ENCODE measurements at regions not wholly inside any gene's neighbourhood (a gene's known extent, or its start where the extent isn't known, plus 50 kb on each side); places are given as distances from the start of the nearest gene placed in this dataset.

DNA sequence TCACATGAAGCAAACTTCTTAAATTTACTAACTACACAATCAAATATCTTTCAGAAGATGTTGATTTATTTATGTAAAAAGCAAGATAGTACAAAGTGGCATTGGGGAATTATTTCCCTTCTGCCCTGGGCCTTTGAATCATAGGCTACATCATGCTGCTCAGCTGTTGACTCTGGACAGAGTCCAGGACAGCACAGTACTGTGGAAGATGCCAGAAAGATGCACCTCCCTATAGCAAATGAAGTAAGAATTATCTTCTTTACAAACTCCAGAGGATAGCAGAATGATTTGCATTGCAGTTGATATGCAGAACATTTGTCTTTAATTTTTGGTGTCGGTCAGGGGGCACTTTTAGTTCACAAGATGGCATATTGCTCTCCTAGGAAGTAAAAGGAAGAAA, 1354.5 kb upstream of the ZEB2 start:
- Histone ChIP-seq H3K4me3 (no peak overlapping the region), H3K36me3 (ENCODE audit: insufficient read depth) (no peaks in the 10 kb centered on the region), H3K79me2 (replicated peaks; ENCODE audit: insufficient read depth) (no peaks in the 10 kb centered on the region), H3K27me3 (ENCODE audit: insufficient read depth) (no peaks in the 10 kb centered on the region), H3K4me1 (ENCODE audit: insufficient read depth) (peaks cover 4% of the 10 kb centered on the region; the same call in 1 of the 2 replicates), H3F3A (replicated peaks; ENCODE audit: low read depth) (no peaks in the 10 kb centered on the region), H3K9me2 (ENCODE audit: insufficient read depth) (peaks cover 7% of the 10 kb centered on the region; the same call in 1 of the 2 replicates), H2AFZ (no peak overlapping the region), H4K20me1 (replicated peaks; ENCODE audit: insufficient read depth) (no peaks in the 10 kb centered on the region), H3K4me2 (no peak overlapping the region), H3K27ac (ENCODE audit: low read depth) (no peak overlapping the region)
- Mint-ChIP-seq H3K4me3 (no peak overlapping the region), H3K27ac (no peak overlapping the region), H3K9me3 (peaks cover 2% of the 10 kb centered on the region; the same call in 1 of the 3 replicates), H3K4me1 (no peaks in the 10 kb centered on the region; the same call in 1 of the 3 replicates), H3K27me3 (ENCODE audit: insufficient read depth, low read depth, poor library complexity) (peaks cover 3% of the 10 kb centered on the region), H3K36me3 (ENCODE audit: low read depth) (peaks cover 2% of the 10 kb centered on the region; the same call in 1 of the 3 replicates)
- no peak for ATAC-seq
- DNase-seq (ENCODE audit: low spot score), result no peak
- TF ChIP-seq ZNF114 (CRISPR knock-in tag; IDR thresholded peaks at IDR 0.05) (no peak), JUNB (IDR thresholded peaks at IDR 0.05; ENCODE audit: unreplicated experiment) (no peak), NANOG (IDR thresholded peaks at IDR 0.05; ENCODE audit: borderline replicate concordance) (no peak), POLR2AphosphoS5 (IDR thresholded peaks at IDR 0.05; ENCODE audit: low read depth) (no peak), CREB1 (CRISPR knock-in tag; IDR thresholded peaks at IDR 0.05; ENCODE audit: low read depth) (no peak), STAT1 (IDR thresholded peaks at IDR 0.05; ENCODE audit: unreplicated experiment) (no peak), EZH2phosphoT487 (IDR thresholded peaks at IDR 0.05; ENCODE audit: unreplicated experiment) (no peak), EZH2 (IDR thresholded peaks at IDR 0.05; ENCODE audit: low read depth, unreplicated experiment) (no peak), ZNF331 (CRISPR knock-in tag; IDR thresholded peaks at IDR 0.05; ENCODE audit: low read depth) (no peak)
- TF ChIP-seq, protein P1, sequence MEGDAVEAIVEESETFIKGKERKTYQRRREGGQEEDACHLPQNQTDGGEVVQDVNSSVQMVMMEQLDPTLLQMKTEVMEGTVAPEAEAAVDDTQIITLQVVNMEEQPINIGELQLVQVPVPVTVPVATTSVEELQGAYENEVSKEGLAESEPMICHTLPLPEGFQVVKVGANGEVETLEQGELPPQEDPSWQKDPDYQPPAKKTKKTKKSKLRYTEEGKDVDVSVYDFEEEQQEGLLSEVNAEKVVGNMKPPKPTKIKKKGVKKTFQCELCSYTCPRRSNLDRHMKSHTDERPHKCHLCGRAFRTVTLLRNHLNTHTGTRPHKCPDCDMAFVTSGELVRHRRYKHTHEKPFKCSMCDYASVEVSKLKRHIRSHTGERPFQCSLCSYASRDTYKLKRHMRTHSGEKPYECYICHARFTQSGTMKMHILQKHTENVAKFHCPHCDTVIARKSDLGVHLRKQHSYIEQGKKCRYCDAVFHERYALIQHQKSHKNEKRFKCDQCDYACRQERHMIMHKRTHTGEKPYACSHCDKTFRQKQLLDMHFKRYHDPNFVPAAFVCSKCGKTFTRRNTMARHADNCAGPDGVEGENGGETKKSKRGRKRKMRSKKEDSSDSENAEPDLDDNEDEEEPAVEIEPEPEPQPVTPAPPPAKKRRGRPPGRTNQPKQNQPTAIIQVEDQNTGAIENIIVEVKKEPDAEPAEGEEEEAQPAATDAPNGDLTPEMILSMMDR (conservative IDR thresholded peaks at IDR 0.05; ENCODE audit: low read depth in 2 of 2), result no peak
- TF ChIP-seq, protein P2, sequence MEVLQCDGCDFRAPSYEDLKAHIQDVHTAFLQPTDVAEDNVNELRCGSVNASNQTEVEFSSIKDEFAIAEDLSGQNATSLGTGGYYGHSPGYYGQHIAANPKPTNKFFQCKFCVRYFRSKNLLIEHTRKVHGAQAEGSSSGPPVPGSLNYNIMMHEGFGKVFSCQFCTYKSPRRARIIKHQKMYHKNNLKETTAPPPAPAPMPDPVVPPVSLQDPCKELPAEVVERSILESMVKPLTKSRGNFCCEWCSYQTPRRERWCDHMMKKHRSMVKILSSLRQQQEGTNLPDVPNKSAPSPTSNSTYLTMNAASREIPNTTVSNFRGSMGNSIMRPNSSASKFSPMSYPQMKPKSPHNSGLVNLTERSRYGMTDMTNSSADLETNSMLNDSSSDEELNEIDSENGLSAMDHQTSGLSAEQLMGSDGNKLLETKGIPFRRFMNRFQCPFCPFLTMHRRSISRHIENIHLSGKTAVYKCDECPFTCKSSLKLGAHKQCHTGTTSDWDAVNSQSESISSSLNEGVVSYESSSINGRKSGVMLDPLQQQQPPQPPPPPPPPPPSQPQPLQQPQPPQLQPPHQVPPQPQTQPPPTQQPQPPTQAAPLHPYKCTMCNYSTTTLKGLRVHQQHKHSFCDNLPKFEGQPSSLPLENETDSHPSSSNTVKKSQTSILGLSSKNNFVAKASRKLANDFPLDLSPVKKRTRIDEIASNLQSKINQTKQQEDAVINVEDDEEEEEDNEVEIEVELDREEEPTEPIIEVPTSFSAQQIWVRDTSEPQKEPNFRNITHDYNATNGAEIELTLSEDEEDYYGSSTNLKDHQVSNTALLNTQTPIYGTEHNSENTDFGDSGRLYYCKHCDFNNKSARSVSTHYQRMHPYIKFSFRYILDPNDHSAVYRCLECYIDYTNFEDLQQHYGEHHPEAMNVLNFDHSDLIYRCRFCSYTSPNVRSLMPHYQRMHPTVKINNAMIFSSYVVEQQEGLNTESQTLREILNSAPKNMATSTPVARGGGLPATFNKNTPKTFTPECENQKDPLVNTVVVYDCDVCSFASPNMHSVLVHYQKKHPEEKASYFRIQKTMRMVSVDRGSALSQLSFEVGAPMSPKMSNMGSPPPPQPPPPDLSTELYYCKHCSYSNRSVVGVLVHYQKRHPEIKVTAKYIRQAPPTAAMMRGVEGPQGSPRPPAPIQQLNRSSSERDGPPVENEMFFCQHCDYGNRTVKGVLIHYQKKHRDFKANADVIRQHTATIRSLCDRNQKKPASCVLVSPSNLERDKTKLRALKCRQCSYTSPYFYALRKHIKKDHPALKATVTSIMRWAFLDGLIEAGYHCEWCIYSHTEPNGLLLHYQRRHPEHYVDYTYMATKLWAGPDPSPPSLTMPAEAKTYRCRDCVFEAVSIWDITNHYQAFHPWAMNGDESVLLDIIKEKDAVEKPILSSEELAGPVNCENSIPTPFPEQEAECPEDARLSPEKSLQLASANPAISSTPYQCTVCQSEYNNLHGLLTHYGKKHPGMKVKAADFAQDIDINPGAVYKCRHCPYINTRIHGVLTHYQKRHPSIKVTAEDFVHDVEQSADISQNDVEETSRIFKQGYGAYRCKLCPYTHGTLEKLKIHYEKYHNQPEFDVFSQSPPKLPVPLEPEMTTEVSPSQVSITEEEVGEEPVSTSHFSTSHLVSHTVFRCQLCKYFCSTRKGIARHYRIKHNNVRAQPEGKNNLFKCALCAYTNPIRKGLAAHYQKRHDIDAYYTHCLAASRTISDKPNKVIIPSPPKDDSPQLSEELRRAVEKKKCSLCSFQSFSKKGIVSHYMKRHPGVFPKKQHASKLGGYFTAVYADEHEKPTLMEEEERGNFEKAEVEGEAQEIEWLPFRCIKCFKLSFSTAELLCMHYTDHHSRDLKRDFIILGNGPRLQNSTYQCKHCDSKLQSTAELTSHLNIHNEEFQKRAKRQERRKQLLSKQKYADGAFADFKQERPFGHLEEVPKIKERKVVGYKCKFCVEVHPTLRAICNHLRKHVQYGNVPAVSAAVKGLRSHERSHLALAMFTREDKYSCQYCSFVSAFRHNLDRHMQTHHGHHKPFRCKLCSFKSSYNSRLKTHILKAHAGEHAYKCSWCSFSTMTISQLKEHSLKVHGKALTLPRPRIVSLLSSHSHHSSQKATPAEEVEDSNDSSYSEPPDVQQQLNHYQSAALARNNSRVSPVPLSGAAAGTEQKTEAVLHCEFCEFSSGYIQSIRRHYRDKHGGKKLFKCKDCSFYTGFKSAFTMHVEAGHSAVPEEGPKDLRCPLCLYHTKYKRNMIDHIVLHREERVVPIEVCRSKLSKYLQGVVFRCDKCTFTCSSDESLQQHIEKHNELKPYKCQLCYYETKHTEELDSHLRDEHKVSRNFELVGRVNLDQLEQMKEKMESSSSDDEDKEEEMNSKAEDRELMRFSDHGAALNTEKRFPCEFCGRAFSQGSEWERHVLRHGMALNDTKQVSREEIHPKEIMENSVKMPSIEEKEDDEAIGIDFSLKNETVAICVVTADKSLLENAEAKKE (CRISPR knock-in tag; IDR thresholded peaks at IDR 0.05), result no peak
- TF ChIP-seq, protein P3, sequence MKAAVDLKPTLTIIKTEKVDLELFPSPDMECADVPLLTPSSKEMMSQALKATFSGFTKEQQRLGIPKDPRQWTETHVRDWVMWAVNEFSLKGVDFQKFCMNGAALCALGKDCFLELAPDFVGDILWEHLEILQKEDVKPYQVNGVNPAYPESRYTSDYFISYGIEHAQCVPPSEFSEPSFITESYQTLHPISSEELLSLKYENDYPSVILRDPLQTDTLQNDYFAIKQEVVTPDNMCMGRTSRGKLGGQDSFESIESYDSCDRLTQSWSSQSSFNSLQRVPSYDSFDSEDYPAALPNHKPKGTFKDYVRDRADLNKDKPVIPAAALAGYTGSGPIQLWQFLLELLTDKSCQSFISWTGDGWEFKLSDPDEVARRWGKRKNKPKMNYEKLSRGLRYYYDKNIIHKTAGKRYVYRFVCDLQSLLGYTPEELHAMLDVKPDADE (IDR thresholded peaks at IDR 0.05), result no peak
- TF ChIP-seq, protein P4, sequence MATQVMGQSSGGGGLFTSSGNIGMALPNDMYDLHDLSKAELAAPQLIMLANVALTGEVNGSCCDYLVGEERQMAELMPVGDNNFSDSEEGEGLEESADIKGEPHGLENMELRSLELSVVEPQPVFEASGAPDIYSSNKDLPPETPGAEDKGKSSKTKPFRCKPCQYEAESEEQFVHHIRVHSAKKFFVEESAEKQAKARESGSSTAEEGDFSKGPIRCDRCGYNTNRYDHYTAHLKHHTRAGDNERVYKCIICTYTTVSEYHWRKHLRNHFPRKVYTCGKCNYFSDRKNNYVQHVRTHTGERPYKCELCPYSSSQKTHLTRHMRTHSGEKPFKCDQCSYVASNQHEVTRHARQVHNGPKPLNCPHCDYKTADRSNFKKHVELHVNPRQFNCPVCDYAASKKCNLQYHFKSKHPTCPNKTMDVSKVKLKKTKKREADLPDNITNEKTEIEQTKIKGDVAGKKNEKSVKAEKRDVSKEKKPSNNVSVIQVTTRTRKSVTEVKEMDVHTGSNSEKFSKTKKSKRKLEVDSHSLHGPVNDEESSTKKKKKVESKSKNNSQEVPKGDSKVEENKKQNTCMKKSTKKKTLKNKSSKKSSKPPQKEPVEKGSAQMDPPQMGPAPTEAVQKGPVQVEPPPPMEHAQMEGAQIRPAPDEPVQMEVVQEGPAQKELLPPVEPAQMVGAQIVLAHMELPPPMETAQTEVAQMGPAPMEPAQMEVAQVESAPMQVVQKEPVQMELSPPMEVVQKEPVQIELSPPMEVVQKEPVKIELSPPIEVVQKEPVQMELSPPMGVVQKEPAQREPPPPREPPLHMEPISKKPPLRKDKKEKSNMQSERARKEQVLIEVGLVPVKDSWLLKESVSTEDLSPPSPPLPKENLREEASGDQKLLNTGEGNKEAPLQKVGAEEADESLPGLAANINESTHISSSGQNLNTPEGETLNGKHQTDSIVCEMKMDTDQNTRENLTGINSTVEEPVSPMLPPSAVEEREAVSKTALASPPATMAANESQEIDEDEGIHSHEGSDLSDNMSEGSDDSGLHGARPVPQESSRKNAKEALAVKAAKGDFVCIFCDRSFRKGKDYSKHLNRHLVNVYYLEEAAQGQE (IDR thresholded peaks at IDR 0.05; ENCODE audit: unreplicated experiment), result no peak

Measured in GM23338 (cell line).